ENCODE measurements at regions not wholly inside any gene's neighbourhood (a gene's known extent, or its start where the extent isn't known, plus 50 kb on each side); places are given as distances from the start of the nearest gene placed in this dataset.

DNA sequence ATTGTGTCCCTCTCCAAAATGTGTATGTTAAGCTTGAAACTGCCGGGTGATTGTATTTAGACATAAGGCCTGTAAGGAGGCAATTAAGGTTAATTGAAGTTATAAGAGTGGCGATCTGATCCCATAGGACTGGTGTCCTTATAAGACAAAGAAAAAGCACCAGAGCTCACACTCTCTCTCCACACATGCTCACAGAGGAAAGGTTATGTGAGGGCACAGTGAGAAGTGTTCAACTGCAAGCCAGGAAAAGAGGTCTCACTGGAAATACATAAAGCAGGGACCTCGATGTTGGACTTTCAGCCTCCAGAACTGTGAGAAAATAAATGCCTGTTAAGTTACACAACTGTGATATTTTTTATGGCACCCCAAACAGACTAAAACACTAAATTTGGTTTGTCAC is 1233.8 kb upstream of the CNTN5 start:
- H3K4me3 ChIP-seq (ENCODE audit: low read depth, low read length), result no peak overlapping the region
- DNase-seq (ENCODE audit: low read depth), result no peak
- TF ChIP-seq POLR2A (IDR thresholded peaks at IDR 0.05; ENCODE audit: extremely low read depth, insufficient read length) (no peak), MYC (IDR thresholded peaks at IDR 0.05; ENCODE audit: low read depth, low read length) (no peak)
- TF ChIP-seq, protein P1, sequence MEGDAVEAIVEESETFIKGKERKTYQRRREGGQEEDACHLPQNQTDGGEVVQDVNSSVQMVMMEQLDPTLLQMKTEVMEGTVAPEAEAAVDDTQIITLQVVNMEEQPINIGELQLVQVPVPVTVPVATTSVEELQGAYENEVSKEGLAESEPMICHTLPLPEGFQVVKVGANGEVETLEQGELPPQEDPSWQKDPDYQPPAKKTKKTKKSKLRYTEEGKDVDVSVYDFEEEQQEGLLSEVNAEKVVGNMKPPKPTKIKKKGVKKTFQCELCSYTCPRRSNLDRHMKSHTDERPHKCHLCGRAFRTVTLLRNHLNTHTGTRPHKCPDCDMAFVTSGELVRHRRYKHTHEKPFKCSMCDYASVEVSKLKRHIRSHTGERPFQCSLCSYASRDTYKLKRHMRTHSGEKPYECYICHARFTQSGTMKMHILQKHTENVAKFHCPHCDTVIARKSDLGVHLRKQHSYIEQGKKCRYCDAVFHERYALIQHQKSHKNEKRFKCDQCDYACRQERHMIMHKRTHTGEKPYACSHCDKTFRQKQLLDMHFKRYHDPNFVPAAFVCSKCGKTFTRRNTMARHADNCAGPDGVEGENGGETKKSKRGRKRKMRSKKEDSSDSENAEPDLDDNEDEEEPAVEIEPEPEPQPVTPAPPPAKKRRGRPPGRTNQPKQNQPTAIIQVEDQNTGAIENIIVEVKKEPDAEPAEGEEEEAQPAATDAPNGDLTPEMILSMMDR (IDR thresholded peaks at IDR 0.05; ENCODE audit: low read depth, low read length), result no peak
- TF ChIP-seq, protein P2, sequence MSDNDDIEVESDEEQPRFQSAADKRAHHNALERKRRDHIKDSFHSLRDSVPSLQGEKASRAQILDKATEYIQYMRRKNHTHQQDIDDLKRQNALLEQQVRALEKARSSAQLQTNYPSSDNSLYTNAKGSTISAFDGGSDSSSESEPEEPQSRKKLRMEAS (IDR thresholded peaks at IDR 0.05; ENCODE audit: low read depth, low read length), result no peak

DNA sequence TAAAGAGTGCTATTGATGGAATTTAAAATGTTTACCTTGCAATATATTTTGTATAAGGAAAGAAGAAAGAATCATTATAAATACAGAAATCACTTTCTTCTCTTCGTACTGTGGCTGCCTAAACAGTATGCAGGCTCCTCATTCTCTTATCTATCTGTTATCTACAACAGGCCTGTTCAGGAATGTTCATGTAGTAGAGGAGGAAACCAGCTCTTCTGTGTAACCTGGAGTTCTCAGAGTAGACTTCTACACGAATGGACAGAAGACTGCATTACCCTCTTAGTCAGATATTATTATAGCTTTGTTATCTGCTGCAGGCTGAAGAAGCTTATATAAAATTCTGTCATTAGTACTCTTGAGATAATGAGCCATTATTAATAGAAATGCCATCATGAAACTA is 1225.9 kb upstream of the CNTN5 start:
- no peak for TF ChIP-seq MYC (IDR thresholded peaks at IDR 0.05; ENCODE audit: low read depth, low read length)
- TF ChIP-seq POLR2A (IDR thresholded peaks at IDR 0.05; ENCODE audit: extremely low read depth, insufficient read length), result no peak
- TF ChIP-seq, protein P2 (IDR thresholded peaks at IDR 0.05; ENCODE audit: low read depth, low read length), result no peak
- TF ChIP-seq, protein P1 (IDR thresholded peaks at IDR 0.05; ENCODE audit: low read depth, low read length), result no peak
- DNase-seq (ENCODE audit: low read depth), result no peak
- H3K4me3 ChIP-seq (ENCODE audit: low read depth, low read length), result no peak overlapping the region

DNA sequence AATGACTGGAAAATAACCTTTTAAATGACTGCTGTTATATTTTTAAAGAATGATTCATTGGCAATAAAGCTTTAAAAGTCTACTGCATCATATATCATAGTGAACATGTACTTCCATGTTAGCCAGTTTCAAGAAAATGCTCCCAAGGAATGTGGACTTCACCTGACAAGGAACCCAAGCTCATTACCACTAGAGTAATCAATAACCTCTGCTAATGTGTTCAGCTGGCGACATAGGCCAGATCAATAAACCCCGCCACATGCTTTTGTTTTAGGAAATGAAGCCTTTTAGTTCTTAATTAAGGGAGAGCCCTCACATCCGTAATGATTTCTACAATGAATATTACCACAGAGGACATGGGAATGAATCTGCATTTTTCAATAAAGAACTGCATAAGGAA is 1219.9 kb upstream of the CNTN5 start:
- H3K4me3 ChIP-seq (ENCODE audit: low read depth, low read length), result no peak overlapping the region
- no peak for DNase-seq (ENCODE audit: low read depth)
- TF ChIP-seq MYC (IDR thresholded peaks at IDR 0.05; ENCODE audit: low read depth, low read length) (no peak), POLR2A (IDR thresholded peaks at IDR 0.05; ENCODE audit: extremely low read depth, insufficient read length) (no peak)
- TF ChIP-seq, protein P2 (IDR thresholded peaks at IDR 0.05; ENCODE audit: low read depth, low read length), result no peak
- TF ChIP-seq, protein P1 (IDR thresholded peaks at IDR 0.05; ENCODE audit: low read depth, low read length), result no peak

DNA sequence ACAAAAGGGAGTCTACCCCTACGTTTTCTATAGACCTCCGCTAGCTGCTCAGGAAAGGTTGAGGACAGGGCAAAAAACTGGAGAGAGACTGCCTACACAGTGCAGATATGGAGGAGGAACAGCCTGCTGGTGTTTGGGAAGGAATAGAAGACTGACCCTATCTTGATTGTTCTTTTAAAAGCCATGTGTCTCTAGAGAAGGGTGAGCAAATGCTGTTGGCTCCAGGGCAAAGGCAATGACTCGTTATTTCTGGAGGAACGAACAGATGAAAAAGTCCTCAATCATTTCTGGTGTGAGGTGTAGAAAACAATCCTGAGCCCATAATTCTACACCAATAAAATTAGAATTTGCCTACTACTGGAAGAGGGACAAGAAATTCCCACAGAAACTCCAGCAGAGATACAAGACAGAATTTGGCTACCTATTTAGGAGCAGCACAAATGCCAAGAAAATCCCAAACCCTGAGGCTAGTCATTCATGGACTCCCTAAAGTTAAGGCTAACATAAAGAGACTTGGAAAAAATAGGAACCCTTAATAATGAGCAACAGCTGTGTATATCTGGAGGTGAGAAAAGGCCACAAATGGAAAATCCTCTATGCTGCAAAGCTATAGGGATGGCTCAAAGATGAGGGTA is 1206.3 kb upstream of the CNTN5 start:
- DNase-seq (ENCODE audit: low read depth), result no peak

DNA sequence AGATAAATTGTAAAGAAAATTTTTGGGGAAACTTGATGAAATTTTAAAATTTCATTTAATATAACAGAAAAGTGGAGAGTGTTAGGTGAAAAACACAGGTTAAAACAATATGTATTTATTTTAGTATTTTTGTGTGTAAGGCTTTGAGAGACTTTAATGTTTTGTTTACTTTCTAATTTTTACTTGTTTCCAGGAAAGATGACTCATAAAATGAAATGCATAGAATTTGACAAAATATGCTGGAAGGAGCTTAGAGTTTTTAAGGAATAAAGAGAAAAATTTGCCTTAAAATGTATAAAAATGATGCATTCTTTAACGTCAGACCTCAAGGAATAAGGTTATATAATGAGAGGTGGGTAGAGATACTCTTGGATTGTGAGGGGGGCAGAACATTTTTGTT is 1205.1 kb upstream of the CNTN5 start:
- no peak for DNase-seq (ENCODE audit: low read depth)
- TF ChIP-seq, protein P2 (IDR thresholded peaks at IDR 0.05; ENCODE audit: low read depth, low read length), result no peak
- TF ChIP-seq MYC (IDR thresholded peaks at IDR 0.05; ENCODE audit: low read depth, low read length), result no peak
- no peak for TF ChIP-seq POLR2A (IDR thresholded peaks at IDR 0.05; ENCODE audit: extremely low read depth, insufficient read length)
- TF ChIP-seq, protein P1 (IDR thresholded peaks at IDR 0.05; ENCODE audit: low read depth, low read length), result no peak
- no peak overlapping the region for H3K4me3 ChIP-seq (ENCODE audit: low read depth, low read length)

More for the DNA sequence above, 1206.3 kb upstream of the CNTN5 start:
- no peak for TF ChIP-seq POLR2A (IDR thresholded peaks at IDR 0.05; ENCODE audit: extremely low read depth, insufficient read length)
- no peak for TF ChIP-seq MYC (IDR thresholded peaks at IDR 0.05; ENCODE audit: low read depth, low read length)
- TF ChIP-seq, protein P1 (IDR thresholded peaks at IDR 0.05; ENCODE audit: low read depth, low read length), result no peak
- TF ChIP-seq, protein P2 (IDR thresholded peaks at IDR 0.05; ENCODE audit: low read depth, low read length), result no peak
- no peak overlapping the region for H3K4me3 ChIP-seq (ENCODE audit: low read depth, low read length)

Measured in NB4 (cell line).